PC-9 (cell line): ENCODE measurements at regions not wholly inside any gene's neighbourhood (a gene's known extent, or its start where the extent isn't known, plus 50 kb on each side); places are given as distances from the start of the nearest gene placed in this dataset.

ENCODE experiments used
- BruUV-seq: library from RNA; stranded (reverse); fragments of 400-500 nt; replicated peaks from 2 replicates; lab custom pipeline; 2021; lab: Mats Ljungman, UMichigan
- CTCF ChIA-PET: fragments of 300-600 bp; sonication (Branson Sonifier 250); formaldehyde crosslinking; loops from one replicate; lab custom pipeline; 2022; ENCODE audit warnings: antibody characterized with exemption; lab: Charles Lee
- POLR2A ChIA-PET: fragments of 300-600 bp; sonication (Branson Sonifier 250); formaldehyde crosslinking; loops from one replicate; lab custom pipeline; 2022; ENCODE audit warnings: antibody characterized with exemption; ENCODE audit not compliant: unreplicated experiment; lab: Charles Lee
- DNase-seq, 2 experiments: peaks; one replicate each; pipeline versions ENCODE4 v3.0.0 to v3.0.0-alpha.2; 2015 to 2022; ENCODE audit warnings: mixed read lengths in 1 of 2
- H2AFZ ChIP-seq: fragments of 200-600 bp; sonication (generic); 2 replicates; pipeline ENCODE4 v1.8.1; 2017; ENCODE audit warnings: antibody characterized with exemption
- H3F3A ChIP-seq: fragments of 200-600 bp; sonication (generic); 2 replicates; pipeline ENCODE4 v1.8.1; 2017; ENCODE audit warnings: antibody characterized with exemption, mild to moderate bottlenecking, low read depth; ENCODE audit not compliant: insufficient read depth
- H3K27ac ChIP-seq: fragments of 200-600 bp; sonication (generic); 2 replicates; pipeline ENCODE4 v1.6.1; 2016; ENCODE audit warnings: mixed run types
- H3K27me3 ChIP-seq: fragments of 200-600 bp; sonication (generic); 2 replicates; pipeline ENCODE4 v1.6.1; 2016; ENCODE audit warnings: low read depth, mixed run types; ENCODE audit not compliant: insufficient read depth
- H3K36me3 ChIP-seq: fragments of 200-600 bp; sonication (generic); 2 replicates; pipeline ENCODE4 v1.6.1; 2016; ENCODE audit warnings: low read depth, mixed run types
- H3K4me1 ChIP-seq: fragments of 200-600 bp; sonication (generic); replicated peaks from 2 replicates; pipeline ENCODE4 v1.6.1; 2016; ENCODE audit warnings: mixed run types; ENCODE audit not compliant: insufficient read depth
- H3K4me2 ChIP-seq: fragments of 200-600 bp; sonication (generic); 2 replicates; pipeline ENCODE4 v1.6.1; 2017; ENCODE audit warnings: mixed run types
- H3K4me3 ChIP-seq: fragments of 200-600 bp; sonication (generic); 2 replicates; pipeline ENCODE4 v1.6.1; 2016; ENCODE audit warnings: mixed run types
- H3K79me2 ChIP-seq: fragments of 200-600 bp; sonication (generic); 2 replicates; pipeline ENCODE4 v1.6.1; 2017; ENCODE audit warnings: low read depth, mixed run types
- H3K9me2 ChIP-seq: fragments of 200-600 bp; sonication (generic); 2 replicates; pipeline ENCODE4 v1.8.1; 2017; ENCODE audit warnings: mild to moderate bottlenecking; ENCODE audit not compliant: insufficient read depth
- H3K9me3 ChIP-seq: fragments of 200-600 bp; sonication (generic); 2 replicates; pipeline ENCODE4 v1.8.1; 2016; ENCODE audit warnings: low read depth; ENCODE audit not compliant: insufficient read depth
- H4K20me1 ChIP-seq: fragments of 200-600 bp; sonication (generic); 2 replicates; pipeline ENCODE4 v1.8.1; 2017; ENCODE audit not compliant: insufficient read depth
- EZH2 ChIP-seq: fragments of 200-600 bp; sonication (generic); IDR thresholded peaks from 2 replicates; pipeline ENCODE4 v1.8.0; 2017; ENCODE audit warnings: antibody characterized with exemption, low read depth
- intact Hi-C: fragments of 100-400 bp; cut with micrococcal nuclease; formaldehyde crosslinking; loops from one replicate; pipeline ENCODE4 v1.10.0; 2022; ENCODE audit not compliant: unreplicated experiment
- TF ChIP-seq, protein P1 (sequence below): fragments of 200-600 bp; sonication (generic); conservative IDR thresholded peaks from 2 replicates; pipeline ENCODE4 v1.6.1; 2017; ENCODE audit warnings: mixed run types, antibody characterized with exemption, mild to moderate bottlenecking, moderate library complexity

DNA sequence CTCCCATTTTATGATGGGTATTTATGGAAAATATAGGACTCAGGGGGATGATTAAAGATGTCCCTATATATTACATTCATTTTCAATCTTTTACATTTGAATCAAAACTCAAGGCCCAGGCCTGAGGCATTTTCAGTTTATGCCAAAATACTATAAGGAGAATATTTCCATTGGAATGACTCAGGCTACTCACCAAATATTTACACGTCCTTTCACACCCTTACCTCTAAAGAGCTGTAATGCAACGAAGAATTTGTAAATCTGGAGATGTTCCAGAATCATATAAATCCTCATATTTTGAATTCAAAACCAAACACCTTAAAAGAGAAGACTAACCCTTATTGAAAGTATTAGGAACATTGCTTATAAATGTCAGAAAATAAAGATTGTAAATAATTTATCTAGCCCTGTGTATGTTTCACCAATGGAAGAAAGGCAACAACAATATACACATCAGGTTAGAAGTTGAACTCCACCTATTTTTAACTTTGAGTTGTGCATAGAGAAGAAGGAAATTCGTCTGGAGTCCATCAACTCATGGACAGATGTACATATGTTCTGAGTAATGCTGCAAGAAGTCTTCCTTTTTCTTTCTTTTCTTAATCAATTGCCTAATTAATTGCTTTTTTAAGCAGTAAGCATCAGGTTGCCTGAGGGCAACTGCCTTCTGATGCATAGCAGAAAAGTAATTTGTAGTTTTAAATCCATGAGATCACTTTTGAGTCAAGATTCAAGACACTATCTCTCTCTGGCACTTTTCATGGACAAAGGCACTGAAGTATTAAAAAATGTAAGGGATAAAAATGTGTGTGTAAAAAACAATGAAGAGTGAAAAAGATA lies 579.3 kb upstream of the RGMB start:
- ChIA-PET CTCF (no interaction called here), POLR2A (no interaction called here)
- H3K27me3 ChIP-seq, result no peaks in the 10 kb centered on the region
- no peaks in the 10 kb centered on the region for H3K79me2 ChIP-seq
- no peaks in the 10 kb centered on the region for H4K20me1 ChIP-seq
- no peaks in the 10 kb centered on the region; the same call in 1 of the 2 replicates for H3K9me3 ChIP-seq
- H3K4me3 ChIP-seq, result no peak overlapping the region
- TF ChIP-seq, protein P1, sequence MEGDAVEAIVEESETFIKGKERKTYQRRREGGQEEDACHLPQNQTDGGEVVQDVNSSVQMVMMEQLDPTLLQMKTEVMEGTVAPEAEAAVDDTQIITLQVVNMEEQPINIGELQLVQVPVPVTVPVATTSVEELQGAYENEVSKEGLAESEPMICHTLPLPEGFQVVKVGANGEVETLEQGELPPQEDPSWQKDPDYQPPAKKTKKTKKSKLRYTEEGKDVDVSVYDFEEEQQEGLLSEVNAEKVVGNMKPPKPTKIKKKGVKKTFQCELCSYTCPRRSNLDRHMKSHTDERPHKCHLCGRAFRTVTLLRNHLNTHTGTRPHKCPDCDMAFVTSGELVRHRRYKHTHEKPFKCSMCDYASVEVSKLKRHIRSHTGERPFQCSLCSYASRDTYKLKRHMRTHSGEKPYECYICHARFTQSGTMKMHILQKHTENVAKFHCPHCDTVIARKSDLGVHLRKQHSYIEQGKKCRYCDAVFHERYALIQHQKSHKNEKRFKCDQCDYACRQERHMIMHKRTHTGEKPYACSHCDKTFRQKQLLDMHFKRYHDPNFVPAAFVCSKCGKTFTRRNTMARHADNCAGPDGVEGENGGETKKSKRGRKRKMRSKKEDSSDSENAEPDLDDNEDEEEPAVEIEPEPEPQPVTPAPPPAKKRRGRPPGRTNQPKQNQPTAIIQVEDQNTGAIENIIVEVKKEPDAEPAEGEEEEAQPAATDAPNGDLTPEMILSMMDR, result no peak
- no peak for TF ChIP-seq EZH2
- no peaks in the 10 kb centered on the region for H3K36me3 ChIP-seq
- BruUV-seq, result no TSS peak
- no peak for DNase-seq
- H3K4me1 ChIP-seq, result peaks cover 15% of the 10 kb centered on the region; the same call in 1 of the 2 replicates
- intact Hi-C loops, result no loop called here
- H3K27ac ChIP-seq, result peak overlapping the region; percentile 1; the same call in 1 of the 2 replicates
- H3K4me2 ChIP-seq, result peak overlapping the region; percentile 10; the same call in 1 of the 2 replicates
- H2AFZ ChIP-seq, result 0 out of 2 replicates have a peak overlapping the region, but pooled peaks have one; percentile 44
- H3F3A ChIP-seq, result 0 out of 2 replicates have a peak, but pooled peaks cover 8% of the 10 kb centered on the region
- H3K9me2 ChIP-seq, result no peaks in the 10 kb centered on the region

DNA sequence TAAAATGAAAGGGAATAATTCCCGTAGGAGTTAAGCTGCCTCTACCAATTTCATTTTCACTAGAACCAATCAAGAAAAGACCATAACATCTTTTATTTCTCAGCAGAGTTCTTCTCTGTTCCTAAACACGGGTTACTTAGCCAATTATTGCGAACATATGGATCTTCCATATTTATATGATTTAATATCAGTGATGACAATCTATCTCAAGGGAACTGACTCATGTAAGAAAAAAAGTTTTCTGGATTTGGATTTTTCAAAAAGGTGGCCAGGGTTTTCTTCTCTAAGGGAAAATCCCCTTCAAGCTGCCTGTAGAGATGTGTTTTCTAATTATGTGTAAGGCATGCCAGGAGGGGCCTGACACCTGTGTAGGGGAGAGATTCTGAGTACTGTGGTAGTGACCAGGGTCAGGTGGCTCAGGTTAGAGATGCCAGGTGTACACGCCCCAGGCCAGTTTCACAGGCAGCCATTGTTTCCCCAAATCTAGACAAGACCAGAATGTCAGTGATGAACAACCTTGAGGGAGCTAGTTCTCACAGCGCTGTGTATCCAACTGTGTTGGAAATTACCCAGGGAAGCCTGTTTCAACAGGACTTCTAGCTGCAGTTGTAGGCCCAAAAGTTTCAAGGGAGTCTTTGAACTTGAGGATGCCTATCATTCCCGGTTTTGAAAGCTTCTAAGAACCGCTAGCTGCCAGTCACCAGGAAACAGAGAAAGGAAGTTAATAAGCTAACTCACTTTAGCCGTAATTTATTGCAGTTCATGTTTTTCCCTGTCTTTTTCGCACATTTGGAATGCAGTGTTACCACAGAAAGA lies 572.5 kb upstream of the RGMB start:
- Histone ChIP-seq H3F3A (no peaks in the 10 kb centered on the region), H3K4me2 (no peak overlapping the region), H3K4me1 (no peaks in the 10 kb centered on the region), H3K9me2 (no peaks in the 10 kb centered on the region), H4K20me1 (no peaks in the 10 kb centered on the region), H3K36me3 (no peaks in the 10 kb centered on the region), H2AFZ (no peak overlapping the region), H3K79me2 (no peaks in the 10 kb centered on the region), H3K27me3 (no peaks in the 10 kb centered on the region), H3K9me3 (no peaks in the 10 kb centered on the region), H3K27ac (no peak overlapping the region), H3K4me3 (no peak overlapping the region)
- POLR2A ChIA-PET, result no interaction called here
- TF ChIP-seq, protein P1, result no peak
- no peak for TF ChIP-seq EZH2
- intact Hi-C loops, result no loop called here
- BruUV-seq, result no TSS peak
- CTCF ChIA-PET, result no interaction called here
- DNase-seq, result no peak

DNA sequence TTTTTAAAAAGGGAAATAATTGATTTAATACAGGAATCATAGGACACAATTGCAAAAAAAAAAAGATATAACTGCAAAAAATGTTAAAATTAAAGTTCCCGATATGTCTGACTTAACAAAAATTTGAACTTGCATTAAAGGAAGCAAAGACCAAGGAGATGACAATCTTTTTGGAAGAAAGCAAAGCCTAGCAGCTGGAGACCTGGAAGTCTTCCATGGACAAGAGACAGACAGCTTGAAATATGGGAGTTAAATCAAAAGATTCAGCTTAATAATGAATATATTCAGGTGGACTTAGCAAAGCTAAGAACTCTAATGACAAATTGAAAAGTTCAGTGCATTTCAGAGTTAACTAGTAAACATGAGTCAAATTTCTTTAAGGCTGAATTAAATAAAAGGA lies 568.7 kb upstream of the RGMB start:
- no peak overlapping the region for H2AFZ ChIP-seq
- no peaks in the 10 kb centered on the region for H3K79me2 ChIP-seq
- ChIA-PET CTCF (no interaction called here), POLR2A (interaction anchor here (0.6 kb wide), 1 partner anchor 973 kb away, joined by 5 read pairs; no protein-coding TSS in a partner anchor)
- no peak overlapping the region for H3K27ac ChIP-seq
- no peak for TF ChIP-seq EZH2
- TF ChIP-seq, protein P1, result no peak
- H4K20me1 ChIP-seq, result no peaks in the 10 kb centered on the region
- H3F3A ChIP-seq, result no peaks in the 10 kb centered on the region
- H3K9me3 ChIP-seq, result no peaks in the 10 kb centered on the region
- no peak overlapping the region for H3K4me2 ChIP-seq
- H3K9me2 ChIP-seq, result no peaks in the 10 kb centered on the region
- H3K27me3 ChIP-seq, result no peaks in the 10 kb centered on the region
- H3K4me3 ChIP-seq, result no peak overlapping the region
- DNase-seq, result no peak
- no TSS peak for BruUV-seq
- intact Hi-C loops, result no loop called here
- H3K4me1 ChIP-seq, result no peaks in the 10 kb centered on the region
- H3K36me3 ChIP-seq, result no peaks in the 10 kb centered on the region
